ENCODE measurements at regions not wholly inside any gene's neighbourhood (a gene's known extent, or its start where the extent isn't known, plus 50 kb on each side); places are given as distances from the start of the nearest gene placed in this dataset.

- TF ChIP-seq CTCF (conservative IDR thresholded peaks at IDR 0.05; ENCODE audit: low read depth, low read length) (no peak), EZH2phosphoT487 (IDR thresholded peaks at IDR 0.05; ENCODE audit: borderline replicate concordance, low read length) (no peak)
Observed at GRCh38 chr12:114041136-114041535, 75.0 kb upstream of the RBM19 start.
